B cell (primary cell): ENCODE measurements at regions not wholly inside any gene's neighbourhood (a gene's known extent, or its start where the extent isn't known, plus 50 kb on each side); places are given as distances from the start of the nearest gene placed in this dataset.

Source experiments
- ATAC-seq: fragments of 200-7000 bp; cut with Tn5 transposase; one replicate; pipeline ENCODE4 v1.10.0; 2021; ENCODE audit warnings: low read depth, mild to moderate bottlenecking, moderate number of reproducible peaks, moderate library complexity
- CTCF ChIA-PET: fragments of 350-600 bp; sonication (Branson Sonifier 250); formaldehyde crosslinking; loops from one replicate; lab custom pipeline; 2021; ENCODE audit warnings: antibody characterized with exemption, inconsistent platforms; lab: Charles Lee
- POLR2A ChIA-PET: fragments of 350-600 bp; sonication (Branson Sonifier 250); formaldehyde crosslinking; loops from one replicate; lab custom pipeline; 2021; ENCODE audit warnings: antibody characterized with exemption; lab: Charles Lee
- DNase-seq: peaks from one replicate; pipeline ENCODE4 v3.0.0; 2013
- H2AFZ ChIP-seq: 2 replicates; pipeline ENCODE4 v1.6.1; 2012; ENCODE audit warnings: mild to moderate bottlenecking, low read depth, low read length; ENCODE audit not compliant: insufficient read depth, poor library complexity, severe bottlenecking
- H3K27ac ChIP-seq, 2 donors: 1 replicate in 1 of 2; 2 replicates in 1 of 2; pipeline ENCODE4 v1.5.1; 2012 to 2013; ENCODE audit warnings: low read length in 2 of 2, mild to moderate bottlenecking in 2 of 2, moderate library complexity in 1 of 2
- H3K27me3 ChIP-seq, 4 experiments: fragments of 200-600 bp in 1 of 4; sonication (generic) in 1 of 4; replicated peaks in 1 of 4; 1 replicate in 2 of 4; 2 replicates in 2 of 4; pipeline versions ENCODE4 v1.6.1 to v1.7.0; 2013 to 2016; ENCODE audit warnings: low read length in 3 of 4, mild to moderate bottlenecking in 2 of 4, mixed read lengths in 1 of 4, moderate library complexity in 1 of 4; ENCODE audit not compliant: insufficient read depth in 4 of 4, control insufficient read depth in 3 of 4; ENCODE audit errors: control extremely low read depth in 1 of 4
- H3K36me3 ChIP-seq, 2 experiments: replicated peaks in 1 of 2; 1 replicate in 1 of 2; 2 replicates in 1 of 2; pipeline versions ENCODE4 v1.6.1 to v1.7.1; 2013; ENCODE audit warnings: low read length in 1 of 2; ENCODE audit not compliant: insufficient read depth in 2 of 2, control insufficient read depth in 1 of 2; ENCODE audit errors: control extremely low read depth in 1 of 2, extremely low read depth in 1 of 2
- H3K4me1 ChIP-seq, 2 donors: fragments of 200-600 bp in 1 of 2; sonication (generic) in 1 of 2; 1 replicate in 1 of 2; 2 replicates in 1 of 2; pipeline versions ENCODE4 v1.5.1 to v1.6.1; 2013 to 2017; ENCODE audit warnings: low read length in 2 of 2; ENCODE audit not compliant: control insufficient read depth in 2 of 2, insufficient read depth in 2 of 2
- H3K4me2 ChIP-seq: replicated peaks from 2 replicates; pipeline ENCODE3; 2012; ENCODE audit warnings: mild to moderate bottlenecking, low read depth, low read length; ENCODE audit not compliant: poor library complexity, severe bottlenecking
- H3K4me3 ChIP-seq, 5 experiments: fragments of 200-600 bp in 1 of 5; sonication (generic) in 1 of 5; 1 replicate in 3 of 5; 2 replicates in 2 of 5; pipeline versions ENCODE4 v1.5.1 to v1.7.0; 2011 to 2016; ENCODE audit warnings: low read length in 4 of 5, mild to moderate bottlenecking in 4 of 5, low read depth in 2 of 5, control low read depth in 1 of 5, moderate library complexity in 1 of 5; ENCODE audit not compliant: insufficient read depth in 1 of 5; ENCODE audit errors: control extremely low read depth in 1 of 5, extremely low read depth in 1 of 5
- H3K79me2 ChIP-seq: fragments of 200-600 bp; sonication (generic); one replicate; pipeline ENCODE4 v1.6.0; 2016; ENCODE audit warnings: low read length; ENCODE audit not compliant: control insufficient read depth, insufficient read depth
- H3K9ac ChIP-seq: fragments of 200-600 bp; sonication (generic); 2 replicates; pipeline ENCODE4 v1.6.1; 2017; ENCODE audit warnings: mild to moderate bottlenecking, low read length, moderate library complexity
- H3K9me3 ChIP-seq, 3 donors: one replicate each; pipeline versions ENCODE4 v1.6.1 to v1.7.1; 2013; ENCODE audit warnings: low read length in 2 of 3; ENCODE audit not compliant: control insufficient read depth in 2 of 3, insufficient read depth in 1 of 3; ENCODE audit errors: control extremely low read depth in 1 of 3
- H4K20me1 ChIP-seq: 2 replicates; pipeline ENCODE4 v1.6.0; 2012; ENCODE audit warnings: mild to moderate bottlenecking, low read length; ENCODE audit not compliant: insufficient read depth, control insufficient read depth, poor library complexity, severe bottlenecking
- H3K27ac Mint-ChIP-seq: one replicate; pipeline ENCODE4 v1.8.0; 2021; ENCODE audit warnings: mixed read lengths
- H3K27me3 Mint-ChIP-seq: one replicate; pipeline ENCODE4 v1.8.0; 2021; ENCODE audit warnings: mixed read lengths
- H3K4me1 Mint-ChIP-seq: one replicate; pipeline ENCODE4 v1.8.0; 2021; ENCODE audit warnings: mixed read lengths
- H3K4me3 Mint-ChIP-seq: one replicate; pipeline ENCODE4 v1.8.0; 2021; ENCODE audit warnings: mixed read lengths
- H3K9me3 Mint-ChIP-seq: one replicate; pipeline ENCODE4 v1.8.0; 2022; ENCODE audit warnings: mixed read lengths; ENCODE audit not compliant: insufficient read depth
- CTCF ChIP-seq: fragments of 200-600 bp; IDR thresholded peaks from one replicate; pipeline ENCODE4 v1.8.0; 2022; ENCODE audit warnings: antibody characterized with exemption, mild to moderate bottlenecking
- EZH2 ChIP-seq: IDR thresholded peaks from 2 replicates; pipeline ENCODE4 v1.6.1; 2012; ENCODE audit warnings: borderline replicate concordance, low read depth, mild to moderate bottlenecking, moderate library complexity, low read length; ENCODE audit not compliant: insufficient read depth, poor library complexity, severe bottlenecking
- WGBS: methylation state at CpG from one replicate; pipeline ENCODE4 v1.1.5; 2013; ENCODE audit warnings: missing lambda C conversion rate; ENCODE audit not compliant: insufficient coverage; 5-methylcytosine and 5-hydroxymethylcytosine counted together
- intact Hi-C: fragments of 100-400 bp; cut with micrococcal nuclease; formaldehyde crosslinking; loops from one replicate; pipeline ENCODE4 v1.10.0; 2022

GRCh38 chr18:78558101-78558810 lies 421.4 kb upstream of the SALL3 start:
- intact Hi-C loops = no loop called here
- Mint-ChIP-seq H3K9me3 (peaks cover 4% of the 10 kb centered on the region), H3K27ac (no peak overlapping the region), H3K4me1 (no peaks in the 10 kb centered on the region), H3K27me3 (no peaks in the 10 kb centered on the region), H3K4me3 (no peak overlapping the region)
- ATAC-seq (no peak), DNase-seq (no peak)
- Histone ChIP-seq H3K4me3 (no peak overlapping the region), H3K27ac (no peak overlapping the region), H3K4me2 (no peak overlapping the region), H3K9me3 (peaks cover 0 to 45% (median 3%) of the 10 kb centered on the region in 3 donors), H3K9ac (no peak overlapping the region), H4K20me1 (no peaks in the 10 kb centered on the region), H3K36me3 (no peaks in the 10 kb centered on the region), H3K79me2 (no peaks in the 10 kb centered on the region), H2AFZ (no peak overlapping the region), H3K4me1 (no peaks in the 10 kb centered on the region), H3K27me3 (no peaks in the 10 kb centered on the region)
- CTCF ChIA-PET = no interaction called here
- WGBS = 91% methylated on average over 22 of the region's 23 CpGs
- TF ChIP-seq EZH2 (no peak), CTCF (no peak)
- POLR2A ChIA-PET = no interaction called here

- peaks cover 4% of the 10 kb centered on the region for H3K9me3 Mint-ChIP-seq
- DNase-seq = no peak
Measured at GRCh38 chr18:78558948-78559347, 420.7 kb upstream of the SALL3 start.

More at GRCh38 chr18:78558948-78559347, 420.7 kb upstream of the SALL3 start:
- ATAC-seq = no peak
- Histone ChIP-seq H3K27me3 (no peaks in the 10 kb centered on the region), H4K20me1 (no peaks in the 10 kb centered on the region), H3K79me2 (no peaks in the 10 kb centered on the region), H3K9me3 (peaks cover 0 to 45% (median 3%) of the 10 kb centered on the region in 3 donors), H2AFZ (no peak overlapping the region), H3K4me2 (no peak overlapping the region), H3K9ac (no peak overlapping the region), H3K27ac (no peak overlapping the region), H3K4me3 (no peak overlapping the region), H3K4me1 (no peaks in the 10 kb centered on the region), H3K36me3 (no peaks in the 10 kb centered on the region)
- no peak overlapping the region for H3K27ac Mint-ChIP-seq
- intact Hi-C loops = no loop called here
- 65% methylated on average over 15 of the region's 19 CpGs for WGBS
- TF ChIP-seq CTCF = no peak
- TF ChIP-seq EZH2 = no peak
- ChIA-PET CTCF (no interaction called here), POLR2A (no interaction called here)
- no peaks in the 10 kb centered on the region for H3K4me1 Mint-ChIP-seq
- H3K27me3 Mint-ChIP-seq = no peaks in the 10 kb centered on the region
- no peak overlapping the region for H3K4me3 Mint-ChIP-seq
